Medulla oblongata (tissue), 1 donor: ENCODE measurements at regions not wholly inside any gene's neighbourhood (a gene's known extent, or its start where the extent isn't known, plus 50 kb on each side); places are given as distances from the start of the nearest gene placed in this dataset.

Experiments used
- DNase-seq: peaks from one replicate; pipeline ENCODE4 v3.0.0-alpha.2; 2015; ENCODE audit errors: extremely low spot score

DNA sequence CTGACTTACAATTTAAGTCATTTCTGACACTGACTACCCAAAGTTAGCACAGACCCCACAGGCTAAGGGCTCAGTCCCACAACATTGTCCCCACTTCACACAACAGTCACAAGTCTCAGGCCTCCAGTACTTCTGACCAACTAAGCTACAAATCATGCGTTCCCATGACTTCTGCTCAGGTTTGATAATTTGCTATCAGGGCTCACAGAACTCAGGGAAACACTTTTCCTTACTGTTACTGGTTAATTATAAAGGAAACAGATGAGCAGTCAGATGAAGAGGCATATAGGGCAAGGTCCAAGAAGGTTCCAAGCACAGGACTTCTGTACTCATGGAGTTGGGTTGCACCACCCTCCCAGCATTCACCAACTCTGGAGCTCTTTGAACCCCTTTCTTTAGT lies 151.2 kb upstream of the TNR start:
- no peak for DNase-seq

DNA sequence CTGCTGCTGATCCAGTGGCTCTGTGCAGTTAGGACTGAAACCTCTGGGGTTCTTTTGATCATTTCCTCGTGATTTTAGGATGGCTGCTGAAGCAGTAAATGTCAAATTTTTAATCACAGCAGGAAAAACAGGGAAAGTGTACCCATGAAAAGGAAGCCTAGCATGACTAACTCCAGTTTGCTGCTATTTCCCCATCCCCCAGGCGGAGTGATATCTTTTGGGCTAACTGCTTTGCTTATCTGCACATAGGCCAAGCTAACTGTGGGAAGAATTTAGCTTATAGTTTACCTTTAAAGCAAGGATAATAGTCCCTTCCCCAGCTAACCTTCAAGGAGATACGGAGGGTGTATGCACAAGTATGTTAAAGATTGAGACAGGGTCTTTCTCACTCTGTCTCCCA lies 149.8 kb upstream of the TNR start:
- DNase-seq: no peak

DNA sequence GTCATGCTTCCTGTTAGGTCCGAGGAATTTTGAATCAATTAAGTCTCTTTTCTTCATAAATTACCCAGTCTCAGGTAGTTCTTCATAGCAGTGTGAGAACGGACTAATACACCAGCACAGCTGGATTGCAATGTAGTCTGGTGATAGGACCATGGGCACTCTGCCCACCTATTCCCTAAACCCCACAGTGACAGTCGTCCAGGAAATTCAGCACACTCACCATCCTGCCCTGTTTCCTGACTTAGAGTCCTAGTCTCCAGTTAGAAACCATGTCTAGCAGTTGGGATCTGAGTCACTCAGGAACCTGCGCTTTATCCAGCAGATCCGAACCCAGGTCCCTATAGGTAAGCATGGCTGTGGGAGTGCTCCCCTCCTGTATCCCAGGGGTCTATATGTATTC lies 149.3 kb upstream of the TNR start:
- DNase-seq: no peak

DNA sequence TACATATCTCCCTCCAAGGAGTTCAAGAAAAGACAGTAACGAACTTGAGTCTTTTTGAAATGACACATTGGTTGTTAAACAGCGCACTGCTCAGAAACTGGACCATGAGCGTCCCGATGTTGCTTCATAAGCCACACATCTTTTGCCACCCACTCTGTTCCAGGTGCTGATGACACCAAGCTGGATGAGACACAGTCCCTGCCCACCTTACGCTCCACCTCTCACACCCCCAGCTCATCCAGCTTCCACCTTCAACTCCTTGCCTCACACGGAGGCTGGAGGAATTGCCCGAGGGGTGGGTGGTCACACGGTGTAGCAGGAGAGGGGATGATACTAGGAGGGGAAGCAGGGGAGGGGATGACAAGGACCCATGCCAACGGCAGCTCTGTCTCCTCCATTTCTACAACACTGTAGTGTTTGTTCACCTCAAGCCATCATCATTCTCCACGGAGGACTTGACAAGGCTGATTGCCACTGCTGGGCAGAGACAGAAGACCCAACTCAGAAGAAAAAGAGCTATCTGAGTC lies 148.5 kb upstream of the TNR start:
- DNase-seq: no peak

GRCh38 chr1:175890958-175891357 lies 147.6 kb upstream of the TNR start:
- DNase-seq: no peak

- DNase-seq: no peak
These were observed 146.5 kb upstream of the TNR start for GRCh38 chr1:175889848-175890247.

- no peak for DNase-seq
These were observed 145.6 kb upstream of the TNR start for GRCh38 chr1:175888996-175889395.

DNA sequence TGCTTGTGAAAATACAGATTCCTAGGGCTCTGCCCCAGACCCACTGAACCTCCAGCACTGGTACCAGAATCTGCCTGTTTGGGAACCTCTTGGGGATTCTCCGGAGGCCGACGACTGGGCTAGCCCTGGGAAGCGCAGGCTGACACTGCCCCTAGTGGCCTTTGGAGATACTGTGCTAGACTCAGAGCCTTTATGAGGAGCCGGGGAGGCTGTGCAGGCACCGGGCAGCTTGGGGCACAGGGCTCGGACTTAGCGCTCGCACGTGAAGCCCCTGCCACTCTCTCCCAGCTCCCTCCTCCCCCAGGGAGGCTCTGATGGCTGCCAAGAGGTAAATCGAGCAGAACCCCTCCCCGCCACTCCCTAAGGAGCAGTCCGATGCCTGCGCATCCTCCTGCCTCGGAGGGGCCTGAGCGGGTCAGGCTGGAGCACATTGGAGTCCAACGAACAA lies 144.6 kb upstream of the TNR start:
- DNase-seq: peak; percentile 92

DNA sequence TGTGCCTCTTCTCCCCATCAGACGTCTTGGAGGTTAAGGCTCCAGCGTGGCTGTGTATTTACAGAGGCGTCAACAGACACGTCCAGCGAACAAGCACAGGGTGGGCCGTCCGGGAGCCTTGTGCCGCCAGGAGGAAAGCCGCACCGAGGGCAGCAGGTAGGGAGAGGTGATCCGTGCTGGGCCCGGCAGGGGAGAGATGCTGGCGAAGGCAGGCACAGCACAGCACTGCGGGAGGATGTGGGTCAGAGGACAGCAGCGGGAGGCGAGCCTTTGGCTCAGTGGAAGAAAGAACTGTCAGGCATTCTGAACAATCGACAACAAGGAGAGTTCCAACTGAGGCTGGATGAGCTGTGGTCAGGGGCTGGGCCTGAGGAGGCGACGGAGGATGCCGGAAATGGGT lies 144.1 kb upstream of the TNR start:
- no peak for DNase-seq

DNA sequence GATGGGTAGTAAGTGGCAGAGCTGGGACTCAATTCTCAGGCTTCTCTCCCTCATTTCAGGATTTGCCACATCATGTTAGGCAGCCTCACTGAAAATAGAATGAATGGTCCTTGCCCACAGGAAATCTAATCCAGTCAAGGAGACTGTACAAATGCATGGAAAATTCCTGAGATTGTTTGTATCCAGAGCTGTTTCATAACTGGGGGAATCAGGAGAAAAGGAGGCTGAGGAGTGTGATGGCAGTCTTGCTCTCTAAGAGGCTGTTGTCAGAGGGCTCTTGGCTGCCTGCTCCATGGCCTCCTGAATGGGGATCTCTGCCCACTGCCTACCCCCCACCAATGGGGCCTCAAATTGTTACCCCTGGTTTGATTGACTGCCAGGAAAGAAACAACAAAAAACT lies 141.9 kb upstream of the TNR start:
- peak; percentile 32 for DNase-seq

DNA sequence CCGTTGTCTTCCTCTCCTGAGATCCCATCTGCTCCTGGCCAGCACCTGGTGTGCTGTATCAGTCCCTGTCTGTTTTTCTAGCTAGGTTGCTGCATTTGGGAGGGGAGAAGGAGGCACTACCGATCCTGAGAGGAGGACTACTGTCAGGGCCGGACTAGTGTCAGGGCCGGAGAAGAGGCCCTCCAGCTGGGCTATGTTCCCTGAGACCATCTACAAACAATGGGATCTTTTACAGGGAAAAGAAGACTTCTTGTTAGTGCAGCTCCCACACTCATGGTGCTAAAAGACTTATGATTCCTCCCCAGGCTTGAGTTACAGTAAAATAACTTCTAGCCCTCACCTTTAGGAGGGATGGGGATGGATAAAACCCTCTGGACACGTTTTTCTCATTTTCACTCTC lies 141.0 kb upstream of the TNR start:
- peak; percentile 53 for DNase-seq

- DNase-seq: no peak
These were observed 138.8 kb upstream of the TNR start for GRCh38 chr1:175882192-175882591.

- DNase-seq: no peak
These were observed 138.0 kb upstream of the TNR start for GRCh38 chr1:175881246-175881976.

DNA sequence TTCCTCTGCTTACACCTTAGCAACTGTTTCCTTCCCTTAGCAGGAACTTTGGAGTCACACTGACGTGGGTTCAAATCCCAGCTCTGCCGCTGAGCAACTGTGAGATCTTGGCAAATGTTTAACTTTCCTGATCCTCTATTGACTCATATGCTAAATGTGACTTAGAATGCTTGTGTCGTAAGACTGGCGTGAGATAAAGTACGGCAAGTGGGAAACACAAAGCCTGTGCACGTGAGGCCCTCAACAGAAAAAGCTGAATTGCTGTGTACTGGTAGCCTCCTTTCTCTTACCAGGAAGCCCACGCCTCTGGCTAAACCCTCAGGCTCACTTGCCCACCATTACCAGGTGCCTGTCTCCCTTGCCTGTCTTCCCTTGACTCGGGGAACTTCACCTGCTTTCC lies 135.4 kb upstream of the TNR start:
- DNase-seq: no peak

GRCh38 chr1:175877939-175878737 lies 134.7 kb upstream of the TNR start:
- peak; percentile 88 for DNase-seq

DNA sequence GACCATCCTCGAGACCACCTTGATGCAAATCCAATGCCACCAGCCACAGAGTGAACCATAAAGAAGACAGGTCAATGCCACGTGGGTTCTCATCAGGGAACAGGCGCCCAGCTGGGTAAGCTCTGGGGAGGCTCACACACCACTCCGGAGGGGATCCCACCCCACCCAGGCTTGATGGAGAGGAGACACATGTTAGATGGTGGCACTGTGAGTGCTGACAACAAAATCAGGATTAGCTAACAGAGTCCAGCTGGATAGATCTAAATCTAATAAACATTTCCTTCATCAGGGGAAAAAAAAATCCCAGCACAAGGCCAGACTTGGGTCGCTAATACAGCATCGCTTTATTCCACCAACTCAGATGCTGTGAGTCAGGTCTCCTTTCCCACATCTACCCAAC lies 132.2 kb upstream of the TNR start:
- no peak for DNase-seq

GRCh38 chr1:175874081-175874480 lies 130.7 kb upstream of the TNR start:
- DNase-seq: no peak

- DNase-seq: no peak
These were observed 130.0 kb upstream of the TNR start for GRCh38 chr1:175873290-175873935.

DNA sequence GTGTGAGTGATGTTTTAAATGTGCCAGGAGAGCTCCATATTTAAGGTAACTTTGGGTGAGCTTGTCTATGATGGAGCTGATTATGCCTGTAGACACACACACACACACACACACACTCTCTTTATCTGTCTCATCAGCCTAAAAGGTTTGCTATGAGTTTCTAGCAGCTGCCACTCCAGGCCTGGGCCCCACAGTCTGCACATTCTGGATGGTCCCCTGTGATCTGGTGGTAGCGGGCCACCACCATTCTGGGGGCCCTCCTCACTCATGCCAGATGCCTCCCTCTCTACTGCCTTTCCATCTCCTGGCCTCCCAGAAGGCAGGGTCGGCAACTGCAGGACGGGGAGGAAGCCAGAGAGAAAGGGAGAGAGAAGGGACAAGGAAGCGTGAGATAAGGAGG lies 129.2 kb upstream of the TNR start:
- DNase-seq: no peak

GRCh38 chr1:175871647-175872046 lies 128.3 kb upstream of the TNR start:
- DNase-seq: no peak

GRCh38 chr1:175870217-175870616 lies 126.8 kb upstream of the TNR start:
- peak; percentile 42 for DNase-seq

- no peak for DNase-seq
These were observed 123.4 kb upstream of the TNR start for GRCh38 chr1:175866776-175867175.
